CD4-positive, alpha-beta memory T cell (primary cell): ENCODE measurements at regions not wholly inside any gene's neighbourhood (a gene's known extent, or its start where the extent isn't known, plus 50 kb on each side); places are given as distances from the start of the nearest gene placed in this dataset.

Experiments used
- CTCF ChIA-PET: fragments of 350-600 bp; sonication (Branson Sonifier 250); formaldehyde crosslinking; loops from one replicate; lab custom pipeline; 2021; ENCODE audit warnings: inconsistent platforms; ENCODE audit not compliant: partially characterized antibody; lab: Charles Lee
- POLR2A ChIA-PET: fragments of 350-600 bp; sonication (Branson Sonifier 250); formaldehyde crosslinking; loops from one replicate; lab custom pipeline; 2021; ENCODE audit not compliant: partially characterized antibody; lab: Charles Lee
- DNase-seq, 5 donors: peaks; one replicate each; pipeline versions ENCODE4 v3.0.0 to v3.0.0-alpha.2; 2020 to 2022; ENCODE audit warnings: mixed read lengths in 1 of 5
- H3K27ac ChIP-seq: one replicate; pipeline ENCODE4 v1.7.0; 2013; ENCODE audit warnings: low read depth, low read length
- H3K27me3 ChIP-seq: 2 replicates; pipeline ENCODE4 v1.7.0; 2013; ENCODE audit warnings: mild to moderate bottlenecking, low read length, moderate library complexity; ENCODE audit not compliant: insufficient read depth
- H3K36me3 ChIP-seq: 2 replicates; pipeline ENCODE4 v1.7.0; 2013; ENCODE audit warnings: mild to moderate bottlenecking, low read length, moderate library complexity; ENCODE audit not compliant: insufficient read depth
- H3K4me1 ChIP-seq: 2 replicates; pipeline ENCODE4 v1.7.0; 2013; ENCODE audit warnings: mild to moderate bottlenecking, low read length, moderate library complexity; ENCODE audit not compliant: insufficient read depth
- H3K4me3 ChIP-seq, 2 donors: one replicate each; pipeline ENCODE4 v1.7.0; 2013; ENCODE audit warnings: low read length in 2 of 2, mild to moderate bottlenecking in 1 of 2
- H3K9me3 ChIP-seq, 2 donors: one replicate each; pipeline ENCODE4 v1.7.0; 2013; ENCODE audit warnings: low read length in 2 of 2, control low read depth in 1 of 2; ENCODE audit not compliant: control insufficient read depth in 1 of 2
- H3K27ac Mint-ChIP-seq, 7 donors: one replicate each; pipeline ENCODE4 v1.8.0; 2020 to 2021; ENCODE audit warnings: mixed read lengths in 7 of 7, mild to moderate bottlenecking in 6 of 7, inconsistent platforms in 3 of 7, moderate library complexity in 3 of 7
- H3K27me3 Mint-ChIP-seq, 2 donors: one replicate each; pipeline ENCODE4 v1.8.0; 2020 to 2021; ENCODE audit warnings: mixed read lengths in 2 of 2
- H3K36me3 Mint-ChIP-seq, 2 donors: one replicate each; pipeline ENCODE4 v1.8.0; 2020 to 2021; ENCODE audit warnings: mixed read lengths in 2 of 2, inconsistent platforms in 1 of 2, mild to moderate bottlenecking in 1 of 2
- H3K4me1 Mint-ChIP-seq, 4 donors: one replicate each; pipeline ENCODE4 v1.8.0; 2020 to 2021; ENCODE audit warnings: mixed read lengths in 4 of 4, mild to moderate bottlenecking in 1 of 4
- H3K4me3 Mint-ChIP-seq, 8 donors: one replicate each; pipeline ENCODE4 v1.8.0; 2020 to 2021; ENCODE audit warnings: mixed read lengths in 8 of 8, mild to moderate bottlenecking in 7 of 8, moderate library complexity in 6 of 8, inconsistent platforms in 3 of 8
- H3K9me3 Mint-ChIP-seq, 8 donors: one replicate each; pipeline ENCODE4 v1.8.0; 2020 to 2021; ENCODE audit warnings: mixed read lengths in 8 of 8, mild to moderate bottlenecking in 5 of 8, inconsistent platforms in 3 of 8, moderate library complexity in 1 of 8
- intact Hi-C: fragments of 100-400 bp; cut with micrococcal nuclease; formaldehyde crosslinking; loops from one replicate; pipeline ENCODE4 v1.15.1; 2023

GRCh38 chr14:99006276-99006675 lies 265.7 kb downstream of the BCL11B start:
- intact Hi-C loops: no loop called here
- Mint-ChIP-seq H3K9me3 (peaks cover 0 to 5% (median 2%) of the 10 kb centered on the region in 8 donors), H3K4me3 (no peak overlapping the region), H3K27ac (no peak overlapping the region), H3K36me3 (no peaks in the 10 kb centered on the region), H3K27me3 (no peaks in the 10 kb centered on the region), H3K4me1 (peaks cover 8 to 13% (median 11%) of the 10 kb centered on the region in 4 donors)
- H3K9me3 ChIP-seq: no peaks in the 10 kb centered on the region
- peaks cover 9% of the 10 kb centered on the region for H3K4me1 ChIP-seq
- CTCF ChIA-PET: no interaction called here
- no peak overlapping the region for H3K27ac ChIP-seq
- H3K4me3 ChIP-seq: no peak overlapping the region
- no peaks in the 10 kb centered on the region for H3K27me3 ChIP-seq
- H3K36me3 ChIP-seq: no peaks in the 10 kb centered on the region
- DNase-seq: no peak
- POLR2A ChIA-PET: no interaction called here

DNA sequence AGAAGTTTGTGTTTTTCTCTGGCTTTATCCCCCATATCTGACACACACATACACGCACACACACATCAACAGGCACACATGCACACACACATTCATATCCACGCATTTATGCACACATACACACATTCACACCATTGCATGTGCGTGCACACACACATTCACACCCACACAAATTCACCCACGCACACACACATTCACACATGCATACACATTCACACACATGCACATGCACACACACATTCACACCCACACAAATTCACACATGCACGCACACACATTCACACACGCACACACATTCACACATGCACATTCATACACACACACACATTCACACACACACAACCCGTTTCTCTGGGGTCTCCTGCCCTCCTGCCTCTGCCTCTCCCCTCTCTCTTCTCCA lies 264.2 kb downstream of the BCL11B start:
- ChIA-PET CTCF (no interaction called here), POLR2A (no interaction called here)
- H3K9me3 ChIP-seq: no peaks in the 10 kb centered on the region
- Mint-ChIP-seq H3K27ac (no peak overlapping the region), H3K9me3 (peaks cover 0 to 5% (median 2%) of the 10 kb centered on the region in 8 donors), H3K27me3 (no peaks in the 10 kb centered on the region), H3K36me3 (no peaks in the 10 kb centered on the region), H3K4me1 (peaks cover 8 to 14% (median 11%) of the 10 kb centered on the region in 4 donors), H3K4me3 (no peak overlapping the region)
- no peak overlapping the region for H3K27ac ChIP-seq
- H3K4me1 ChIP-seq: peaks cover 9% of the 10 kb centered on the region
- H3K27me3 ChIP-seq: no peaks in the 10 kb centered on the region
- intact Hi-C loops: no loop called here
- H3K36me3 ChIP-seq: no peaks in the 10 kb centered on the region
- no peak overlapping the region for H3K4me3 ChIP-seq
- DNase-seq: no peak

DNA sequence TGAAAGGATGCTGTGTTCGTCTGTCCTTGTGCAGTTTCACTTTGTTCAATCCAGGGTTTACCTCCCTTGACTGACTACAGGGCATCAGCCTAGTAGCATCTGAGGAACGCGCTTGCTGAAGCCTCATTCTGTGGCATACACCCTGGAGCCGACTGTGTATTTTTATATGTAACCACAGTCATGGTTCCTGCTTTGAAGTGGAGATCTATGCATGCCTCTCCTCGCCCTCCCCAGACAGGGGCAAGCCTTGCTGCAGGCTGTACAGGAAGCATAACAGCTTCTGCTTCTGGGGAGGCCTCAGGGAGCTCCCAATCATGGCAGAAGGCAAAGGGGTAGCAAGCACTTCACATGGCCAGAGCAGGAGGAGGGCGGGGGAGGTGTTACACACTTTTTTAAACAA lies 262.1 kb downstream of the BCL11B start:
- Histone ChIP-seq H3K4me3 (no peak overlapping the region), H3K27ac (no peak overlapping the region), H3K4me1 (peaks cover 9% of the 10 kb centered on the region), H3K27me3 (no peaks in the 10 kb centered on the region), H3K9me3 (no peaks in the 10 kb centered on the region), H3K36me3 (no peaks in the 10 kb centered on the region)
- POLR2A ChIA-PET: interaction anchor here (0.8 to 1.7 kb wide), 3 partner anchors 26 to 259 kb away, joined by 3 to 8 read pairs (median 3); no protein-coding TSS in a partner anchor
- Mint-ChIP-seq H3K27ac (peak overlapping the region; percentile 18 to 84 (median 78)), H3K4me1 (peaks cover 11 to 17% (median 13%) of the 10 kb centered on the region in 4 donors), H3K4me3 (peak overlapping the region in 7 of 8 donors; percentile 33 to 74 (median 69)), H3K9me3 (peaks cover 0 to 5% (median 2%) of the 10 kb centered on the region in 8 donors), H3K36me3 (no peaks in the 10 kb centered on the region), H3K27me3 (no peaks in the 10 kb centered on the region)
- CTCF ChIA-PET: no interaction called here
- peak in 3 of 5 donors; percentile 16 to 42 (median 39) for DNase-seq
- intact Hi-C loops: no loop called here

DNA sequence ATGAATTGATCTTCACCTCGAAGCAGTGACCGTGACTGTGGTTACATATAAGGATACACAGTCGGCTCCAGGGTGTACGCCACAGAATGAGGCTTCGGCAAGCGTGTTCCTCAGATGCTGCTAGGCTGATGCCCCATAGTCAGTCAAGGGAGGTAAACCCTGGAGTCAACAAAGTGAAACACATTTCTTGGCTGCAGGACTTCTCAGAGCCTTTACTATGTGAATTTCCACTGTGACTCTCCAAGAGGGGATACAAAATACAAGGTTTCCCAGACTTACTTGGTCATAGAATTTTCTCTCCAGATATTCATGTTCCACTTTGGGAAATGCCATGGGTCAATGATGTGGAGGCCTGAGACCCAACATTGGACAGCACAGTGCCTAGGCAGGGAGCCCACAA lies 260.6 kb downstream of the BCL11B start:
- intact Hi-C loops: no loop called here
- H3K4me3 Mint-ChIP-seq: no peak overlapping the region
- Histone ChIP-seq H3K36me3 (no peaks in the 10 kb centered on the region), H3K27me3 (no peaks in the 10 kb centered on the region), H3K4me1 (peaks cover 9% of the 10 kb centered on the region), H3K9me3 (no peaks in the 10 kb centered on the region), H3K4me3 (no peak overlapping the region), H3K27ac (no peak overlapping the region)
- no peak for DNase-seq
- H3K36me3 Mint-ChIP-seq: no peaks in the 10 kb centered on the region
- H3K27ac Mint-ChIP-seq: peak overlapping the region in 1 of 7 donors; percentile 35
- no peaks in the 10 kb centered on the region for H3K27me3 Mint-ChIP-seq
- CTCF ChIA-PET: no interaction called here
- peaks cover 0 to 5% (median 2%) of the 10 kb centered on the region in 8 donors for H3K9me3 Mint-ChIP-seq
- peaks cover 9 to 17% (median 12%) of the 10 kb centered on the region in 4 donors for H3K4me1 Mint-ChIP-seq
- POLR2A ChIA-PET: no interaction called here

DNA sequence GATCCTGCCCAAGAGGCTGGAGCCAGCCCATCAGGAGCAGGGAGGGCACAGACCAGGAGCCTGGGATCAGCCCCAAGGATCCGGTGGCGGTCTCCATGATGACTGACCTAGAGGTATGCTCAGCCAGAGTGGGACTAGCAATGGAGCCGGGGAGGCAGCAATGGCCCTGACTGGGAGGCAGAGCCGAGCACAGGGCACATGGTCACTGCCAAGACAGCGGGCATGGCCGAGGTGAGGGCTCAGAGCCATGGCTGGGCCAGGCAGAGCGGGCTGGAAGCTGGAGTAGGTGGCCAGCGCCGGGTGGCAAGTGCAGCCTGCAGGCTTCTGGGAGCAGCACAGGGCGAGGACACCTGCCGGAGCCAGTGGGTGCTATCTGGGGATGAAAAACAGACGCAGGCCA lies 259.3 kb downstream of the BCL11B start:
- Mint-ChIP-seq H3K9me3 (peaks cover 0 to 5% (median 2%) of the 10 kb centered on the region in 8 donors), H3K4me1 (peaks cover 9 to 17% (median 12%) of the 10 kb centered on the region in 4 donors), H3K27me3 (no peaks in the 10 kb centered on the region), H3K27ac (no peak overlapping the region), H3K36me3 (no peaks in the 10 kb centered on the region), H3K4me3 (no peak overlapping the region)
- H3K4me1 ChIP-seq: peaks cover 9% of the 10 kb centered on the region
- no peak overlapping the region for H3K4me3 ChIP-seq
- no peak for DNase-seq
- no peaks in the 10 kb centered on the region for H3K9me3 ChIP-seq
- ChIA-PET CTCF (no interaction called here), POLR2A (no interaction called here)
- H3K27me3 ChIP-seq: no peaks in the 10 kb centered on the region
- no peaks in the 10 kb centered on the region for H3K36me3 ChIP-seq
- intact Hi-C loops: no loop called here
- H3K27ac ChIP-seq: no peak overlapping the region

- Histone ChIP-seq H3K27ac (no peak overlapping the region), H3K4me1 (no peaks in the 10 kb centered on the region), H3K27me3 (no peaks in the 10 kb centered on the region), H3K4me3 (no peak overlapping the region), H3K36me3 (no peaks in the 10 kb centered on the region), H3K9me3 (no peaks in the 10 kb centered on the region)
- no peak overlapping the region for H3K4me3 Mint-ChIP-seq
- peaks cover 11 to 16% (median 11%) of the 10 kb centered on the region in 4 donors for H3K4me1 Mint-ChIP-seq
- ChIA-PET POLR2A (no interaction called here), CTCF (no interaction called here)
- intact Hi-C loops: no loop called here
- H3K36me3 Mint-ChIP-seq: no peaks in the 10 kb centered on the region
- DNase-seq: no peak
- H3K9me3 Mint-ChIP-seq: peaks cover 0 to 3% (median 0%) of the 10 kb centered on the region in 8 donors
- H3K27me3 Mint-ChIP-seq: no peaks in the 10 kb centered on the region
- peak overlapping the region in 1 of 7 donors; percentile 7 for H3K27ac Mint-ChIP-seq
These were observed 256.2 kb downstream of the BCL11B start for GRCh38 chr14:99015833-99016232.

DNA sequence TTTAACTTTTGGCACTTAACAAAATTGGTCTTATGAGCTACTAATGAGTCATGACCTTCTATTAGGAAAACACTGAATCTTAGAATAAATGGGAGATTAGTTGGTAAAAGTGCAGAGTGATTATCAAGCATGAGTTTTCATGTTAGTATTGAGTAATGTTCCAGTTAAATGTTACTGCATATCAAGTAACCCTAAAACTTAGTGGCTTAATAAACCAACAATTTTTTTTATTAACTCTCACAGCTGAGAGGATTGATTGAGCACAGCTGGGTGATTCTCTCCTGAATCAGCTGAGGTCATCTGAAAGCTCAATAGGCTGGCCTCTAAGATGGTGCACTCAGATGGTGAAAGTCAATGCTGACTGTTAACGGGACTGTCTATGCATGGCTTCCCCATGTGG lies 248.6 kb downstream of the BCL11B start:
- H3K4me1 Mint-ChIP-seq: peaks cover 20 to 38% (median 31%) of the 10 kb centered on the region in 4 donors
- Histone ChIP-seq H3K9me3 (no peaks in the 10 kb centered on the region), H3K27ac (no peak overlapping the region), H3K27me3 (no peaks in the 10 kb centered on the region), H3K4me1 (peaks cover 9% of the 10 kb centered on the region), H3K36me3 (no peaks in the 10 kb centered on the region), H3K4me3 (no peak overlapping the region)
- no peak overlapping the region for H3K4me3 Mint-ChIP-seq
- ChIA-PET CTCF (no interaction called here), POLR2A (interaction anchor here (0.9 to 1.4 kb wide), 2 partner anchors 39 to 245 kb away, joined by 3 to 4 read pairs; no protein-coding TSS in a partner anchor)
- H3K27ac Mint-ChIP-seq: no peak overlapping the region
- peaks cover 0 to 8% (median 3%) of the 10 kb centered on the region in 8 donors for H3K9me3 Mint-ChIP-seq
- peaks cover 1 to 4% of the 10 kb centered on the region in 2 donors for H3K36me3 Mint-ChIP-seq
- no peaks in the 10 kb centered on the region for H3K27me3 Mint-ChIP-seq
- DNase-seq: no peak
- intact Hi-C loops: no loop called here
